GM23338 (cell line): ENCODE measurements at regions not wholly inside any gene's neighbourhood (a gene's known extent, or its start where the extent isn't known, plus 50 kb on each side); places are given as distances from the start of the nearest gene placed in this dataset.

Source experiments
- ATAC-seq: fragments of 200-7000 bp; cut with Tn5 transposase; 3 replicates; pipeline ENCODE4 v1.9.1; 2020
- DNase-seq: peaks from one replicate; pipeline ENCODE4 v3.0.0-alpha.2; 2015; ENCODE audit warnings: low spot score
- H2AFZ ChIP-seq: fragments of 200-600 bp; sonication (generic); 2 replicates; pipeline ENCODE4 v1.8.0; 2016; ENCODE audit warnings: antibody characterized with exemption, mild to moderate bottlenecking, moderate library complexity
- H3F3A ChIP-seq: fragments of 200-600 bp; sonication (generic); replicated peaks from 2 replicates; pipeline ENCODE4 v1.8.0; 2017; ENCODE audit warnings: antibody characterized with exemption, mixed run types, low read depth
- H3K27ac ChIP-seq: fragments of 200-600 bp; sonication (generic); 2 replicates; pipeline ENCODE4 v1.6.1; 2016; ENCODE audit warnings: low read depth
- H3K27me3 ChIP-seq: fragments of 200-600 bp; sonication (generic); 2 replicates; pipeline ENCODE4 v1.8.0; 2016; ENCODE audit warnings: mild to moderate bottlenecking, mixed run types, moderate library complexity; ENCODE audit not compliant: insufficient read depth
- H3K36me3 ChIP-seq: fragments of 200-600 bp; sonication (generic); 2 replicates; pipeline ENCODE4 v1.8.0; 2016; ENCODE audit warnings: mild to moderate bottlenecking; ENCODE audit not compliant: insufficient read depth
- H3K4me1 ChIP-seq: fragments of 200-600 bp; sonication (generic); 2 replicates; pipeline ENCODE4 v1.8.0; 2016; ENCODE audit warnings: mild to moderate bottlenecking, moderate library complexity; ENCODE audit not compliant: insufficient read depth
- H3K4me2 ChIP-seq: fragments of 200-600 bp; sonication (generic); 2 replicates; pipeline ENCODE4 v1.7.1; 2017; ENCODE audit warnings: mixed run types
- H3K4me3 ChIP-seq: fragments of 200-600 bp; sonication (generic); 2 replicates; pipeline ENCODE4 v1.6.1; 2016; ENCODE audit warnings: mixed run types
- H3K79me2 ChIP-seq: fragments of 200-600 bp; sonication (generic); replicated peaks from 2 replicates; pipeline ENCODE4 v1.8.0; 2017; ENCODE audit warnings: mild to moderate bottlenecking; ENCODE audit not compliant: insufficient read depth
- H3K9me2 ChIP-seq: fragments of 200-600 bp; sonication (generic); 2 replicates; pipeline ENCODE4 v1.8.0; 2017; ENCODE audit not compliant: insufficient read depth
- H4K20me1 ChIP-seq: fragments of 200-600 bp; sonication (generic); replicated peaks from 2 replicates; pipeline ENCODE4 v1.8.0; 2017; ENCODE audit warnings: mild to moderate bottlenecking; ENCODE audit not compliant: insufficient read depth
- H3K27ac Mint-ChIP-seq: 2 replicates; pipeline ENCODE4 v1.8.0; 2020; ENCODE audit warnings: inconsistent platforms, mild to moderate bottlenecking, moderate library complexity, mixed read lengths
- H3K27me3 Mint-ChIP-seq: 3 replicates; pipeline ENCODE4 v1.8.0; 2022; ENCODE audit warnings: low read depth, mild to moderate bottlenecking, moderate library complexity, mixed read lengths, inconsistent platforms; ENCODE audit not compliant: insufficient read depth, poor library complexity
- H3K36me3 Mint-ChIP-seq: 3 replicates; pipeline ENCODE4 v1.8.0; 2021; ENCODE audit warnings: low read depth, mild to moderate bottlenecking, inconsistent platforms, moderate library complexity, mixed read lengths
- H3K4me1 Mint-ChIP-seq: 3 replicates; pipeline ENCODE4 v1.8.0; 2020; ENCODE audit warnings: mild to moderate bottlenecking, inconsistent platforms, mixed read lengths
- H3K4me3 Mint-ChIP-seq: 3 replicates; pipeline ENCODE4 v1.8.0; 2021; ENCODE audit warnings: moderate library complexity, mild to moderate bottlenecking, inconsistent platforms, mixed read lengths
- H3K9me3 Mint-ChIP-seq: 3 replicates; pipeline ENCODE4 v1.8.0; 2020; ENCODE audit warnings: moderate library complexity, mild to moderate bottlenecking, inconsistent platforms, mixed read lengths
- CTCF ChIP-seq, 2 experiments: fragments of 200-600 bp in 1 of 2; sonication (generic) in 1 of 2; conservative IDR thresholded peaks; 2 replicates each; pipeline versions ENCODE4 v1.5.1 to v1.6.1; 2016 to 2017; ENCODE audit warnings: antibody characterized with exemption in 2 of 2, low read depth in 2 of 2, mild to moderate bottlenecking in 2 of 2, moderate library complexity in 1 of 2
- ETS1 ChIP-seq: IDR thresholded peaks from 2 replicates; pipeline ENCODE4 v1.6.1; 2016; ENCODE audit warnings: antibody characterized with exemption
- EZH2 ChIP-seq: fragments of 200-600 bp; sonication (generic); IDR thresholded peaks from one replicate; pipeline ENCODE4 v1.8.0; 2017; ENCODE audit warnings: antibody characterized with exemption, mild to moderate bottlenecking, low read depth; ENCODE audit not compliant: unreplicated experiment
- EZH2phosphoT487 ChIP-seq: fragments of 200-600 bp; sonication (generic); IDR thresholded peaks from one replicate; pipeline ENCODE4 v1.8.1; 2018; ENCODE audit warnings: antibody characterized with exemption; ENCODE audit not compliant: unreplicated experiment
- NANOG ChIP-seq: IDR thresholded peaks from 2 replicates; pipeline ENCODE4 v1.6.1; 2016; ENCODE audit warnings: antibody characterized with exemption, borderline replicate concordance
- POLR2AphosphoS5 ChIP-seq: IDR thresholded peaks from 2 replicates; pipeline ENCODE4 v1.6.1; 2016; ENCODE audit warnings: antibody characterized with exemption, low read depth
- REST ChIP-seq: IDR thresholded peaks from one replicate; pipeline ENCODE4 v1.6.1; 2018; ENCODE audit warnings: antibody characterized with exemption; ENCODE audit not compliant: unreplicated experiment
- ZNF114 ChIP-seq: fragments of 250-450 bp; sonication (Bioruptor Pico); IDR thresholded peaks from 2 replicates; pipeline ENCODE4 v1.5.0; 2020; ENCODE audit warnings: mild to moderate bottlenecking, moderate library complexity
- ZNF331 ChIP-seq: fragments of 250-450 bp; sonication (Bioruptor Pico); IDR thresholded peaks from 2 replicates; pipeline ENCODE4 v1.5.0; 2020; ENCODE audit warnings: low read depth, mild to moderate bottlenecking, moderate library complexity
- ZNF462 ChIP-seq: fragments of 250-450 bp; sonication (Bioruptor Pico); IDR thresholded peaks from 2 replicates; pipeline ENCODE4 v1.5.0; 2020; ENCODE audit warnings: mild to moderate bottlenecking, moderate library complexity

GRCh38 chr5:115417076-115417475 lies 120.6 kb upstream of the CCDC112 start:
- Histone ChIP-seq H3K79me2 (no peaks in the 10 kb centered on the region), H3K27me3 (no peaks in the 10 kb centered on the region), H3K4me1 (no peaks in the 10 kb centered on the region), H2AFZ (no peak overlapping the region), H3F3A (no peaks in the 10 kb centered on the region), H3K36me3 (no peaks in the 10 kb centered on the region), H3K9me2 (0 out of 2 replicates have a peak, but pooled peaks cover 3% of the 10 kb centered on the region), H3K4me2 (no peak overlapping the region), H3K27ac (no peak overlapping the region), H3K4me3 (no peak overlapping the region), H4K20me1 (no peaks in the 10 kb centered on the region)
- Mint-ChIP-seq H3K27ac (no peak overlapping the region), H3K4me1 (no peaks in the 10 kb centered on the region), H3K4me3 (no peak overlapping the region), H3K36me3 (no peaks in the 10 kb centered on the region), H3K9me3 (no peaks in the 10 kb centered on the region; the same call in 2 of the 3 replicates), H3K27me3 (no peaks in the 10 kb centered on the region)
- DNase-seq (no peak), ATAC-seq (no peak)
- TF ChIP-seq ETS1 (no peak), ZNF331 (CRISPR knock-in tag) (no peak), EZH2 (no peak), NANOG (no peak), EZH2phosphoT487 (no peak), ZNF114 (CRISPR knock-in tag) (no peak), REST (no peak), ZNF462 (CRISPR knock-in tag) (no peak), CTCF (conservative IDR thresholded peaks at IDR 0.05; ENCODE audit: low read depth in 2 of 2) (no peak), POLR2AphosphoS5 (no peak)
